CD14-positive monocyte (primary cell): ENCODE measurements at regions not wholly inside any gene's neighbourhood (a gene's known extent, or its start where the extent isn't known, plus 50 kb on each side); places are given as distances from the start of the nearest gene placed in this dataset.
A peak's percentile ranks its signal among the peaks of the same experiment; 100 is the strongest.

Experiments
- DNase-seq, 3 donors: peaks; one replicate each; pipeline ENCODE4 v3.0.0-alpha.2; 2011 to 2022
- H2AFZ ChIP-seq: 2 replicates; pipeline ENCODE4 v1.6.0; 2012; ENCODE audit warnings: mild to moderate bottlenecking, low read depth, low read length, inconsistent platforms; ENCODE audit not compliant: insufficient read depth, poor library complexity, severe bottlenecking
- H3K27ac ChIP-seq, 2 donors: 1 replicate in 1 of 2; 2 replicates in 1 of 2; pipeline ENCODE4 v1.5.1; 2012 to 2013; ENCODE audit warnings: low read length in 2 of 2, control low read depth in 1 of 2, inconsistent platforms in 1 of 2, low read depth in 1 of 2, mild to moderate bottlenecking in 1 of 2
- H3K27me3 ChIP-seq, 2 donors: one replicate each; pipeline versions ENCODE4 v1.6.0 to v1.6.1; 2011 to 2013; ENCODE audit warnings: low read length in 2 of 2; ENCODE audit not compliant: control insufficient read depth in 2 of 2, insufficient read depth in 2 of 2
- H3K36me3 ChIP-seq, 2 donors: replicated peaks in 1 of 2; 1 replicate in 1 of 2; 2 replicates in 1 of 2; pipeline versions ENCODE4 v1.5.1 to v1.6.1; 2012 to 2013; ENCODE audit warnings: low read length in 2 of 2, control low read depth in 1 of 2, inconsistent platforms in 1 of 2, mild to moderate bottlenecking in 1 of 2; ENCODE audit not compliant: insufficient read depth in 2 of 2, control insufficient read depth in 1 of 2
- H3K4me1 ChIP-seq, 2 donors: 1 replicate in 1 of 2; 2 replicates in 1 of 2; pipeline versions ENCODE4 v1.5.1 to v1.6.1; 2012 to 2013; ENCODE audit warnings: low read length in 2 of 2, control low read depth in 1 of 2, inconsistent platforms in 1 of 2, mild to moderate bottlenecking in 1 of 2, moderate library complexity in 1 of 2; ENCODE audit not compliant: insufficient read depth in 2 of 2, control insufficient read depth in 1 of 2
- H3K4me2 ChIP-seq: replicated peaks from 2 replicates; pipeline ENCODE3; 2012; ENCODE audit warnings: low read length, moderate library complexity, mild to moderate bottlenecking; ENCODE audit not compliant: poor library complexity, severe bottlenecking; ENCODE audit errors: extremely low read depth
- H3K4me3 ChIP-seq, 3 experiments: fragments of 200-600 bp in 1 of 3; sonication (generic) in 1 of 3; replicated peaks in 1 of 3; 1 replicate in 2 of 3; 2 replicates in 1 of 3; pipeline ENCODE4 v1.5.1; 2011 to 2013; ENCODE audit warnings: low read length in 3 of 3, mild to moderate bottlenecking in 3 of 3, control low read depth in 2 of 3, low read depth in 2 of 3, inconsistent platforms in 1 of 3, moderate library complexity in 1 of 3
- H3K79me2 ChIP-seq: 2 replicates; pipeline ENCODE4 v1.6.0; 2012; ENCODE audit warnings: mild to moderate bottlenecking, control low read depth, inconsistent platforms, low read length, moderate library complexity; ENCODE audit not compliant: insufficient read depth
- H3K9ac ChIP-seq: 2 replicates; pipeline ENCODE4 v1.6.0; 2017; ENCODE audit warnings: low read length, mild to moderate bottlenecking; ENCODE audit not compliant: insufficient read depth, poor library complexity, severe bottlenecking
- H3K9me3 ChIP-seq, 2 donors: replicated peaks in 1 of 2; 1 replicate in 1 of 2; 2 replicates in 1 of 2; pipeline versions ENCODE4 v1.5.1 to v1.6.1; 2012 to 2013; ENCODE audit warnings: low read length in 2 of 2, control low read depth in 1 of 2; ENCODE audit not compliant: control insufficient read depth in 1 of 2, insufficient read depth in 1 of 2
- H4K20me1 ChIP-seq: 2 replicates; pipeline ENCODE4 v1.6.0; 2012; ENCODE audit warnings: mild to moderate bottlenecking, low read length, control low read depth, moderate library complexity; ENCODE audit not compliant: insufficient read depth
- H3K27ac Mint-ChIP-seq, 7 donors: one replicate each; pipeline ENCODE4 v1.8.0; 2020; ENCODE audit warnings: mild to moderate bottlenecking in 7 of 7, mixed read lengths in 7 of 7, moderate library complexity in 6 of 7, inconsistent platforms in 2 of 7
- H3K27me3 Mint-ChIP-seq, 3 donors: one replicate each; pipeline ENCODE4 v1.8.0; 2021 to 2022; ENCODE audit warnings: low read depth in 3 of 3, mild to moderate bottlenecking in 3 of 3, mixed read lengths in 3 of 3, moderate library complexity in 3 of 3, inconsistent platforms in 1 of 3
- H3K36me3 Mint-ChIP-seq, 2 donors: one replicate each; pipeline ENCODE4 v1.8.0; 2020; ENCODE audit warnings: mixed read lengths in 2 of 2, inconsistent platforms in 1 of 2, mild to moderate bottlenecking in 1 of 2
- H3K4me1 Mint-ChIP-seq: one replicate; pipeline ENCODE4 v1.8.0; 2020; ENCODE audit warnings: mild to moderate bottlenecking, mixed read lengths
- H3K4me3 Mint-ChIP-seq, 2 donors: one replicate each; pipeline ENCODE4 v1.8.0; 2020; ENCODE audit warnings: mild to moderate bottlenecking in 2 of 2, mixed read lengths in 2 of 2, moderate library complexity in 1 of 2
- H3K9me3 Mint-ChIP-seq, 7 donors: one replicate each; pipeline ENCODE4 v1.8.0; 2020 to 2022; ENCODE audit warnings: mixed read lengths in 7 of 7, mild to moderate bottlenecking in 6 of 7, moderate library complexity in 6 of 7, inconsistent platforms in 2 of 7
- CTCF ChIP-seq: fragments of 200-600 bp; IDR thresholded peaks from one replicate; pipeline ENCODE4 v1.8.0; 2022; ENCODE audit warnings: antibody characterized with exemption, mild to moderate bottlenecking
- WGBS: methylation state at CpG from one replicate; pipeline ENCODE4 v1.1.5; 2013; ENCODE audit warnings: missing lambda C conversion rate; ENCODE audit not compliant: insufficient coverage; 5-methylcytosine and 5-hydroxymethylcytosine counted together
- intact Hi-C, 2 donors: fragments of 100-400 bp; cut with micrococcal nuclease; formaldehyde crosslinking; loops; one replicate each; pipeline versions ENCODE4 v1.15.0 to v1.15.1; 2023

- Histone ChIP-seq H3K27ac (no peak overlapping the region), H3K27me3 (no peaks in the 10 kb centered on the region), H3K4me3 (no peak overlapping the region), H3K9ac (no peak overlapping the region), H4K20me1 (no peaks in the 10 kb centered on the region), H3K36me3 (no peaks in the 10 kb centered on the region), H3K79me2 (no peaks in the 10 kb centered on the region), H3K9me3 (peaks cover 0 to under 1% of the 10 kb centered on the region in 2 donors), H3K4me2 (no peak overlapping the region), H3K4me1 (no peaks in the 10 kb centered on the region), H2AFZ (no peak overlapping the region)
- no peak for DNase-seq
- no CpG with 5 or more reads among the region's 1 CpG for WGBS
- Mint-ChIP-seq H3K4me1 (no peaks in the 10 kb centered on the region), H3K4me3 (no peak overlapping the region), H3K36me3 (no peaks in the 10 kb centered on the region), H3K9me3 (peaks cover 0 to 17% (median 2%) of the 10 kb centered on the region in 7 donors), H3K27me3 (no peaks in the 10 kb centered on the region), H3K27ac (no peak overlapping the region)
- no peak for TF ChIP-seq CTCF
- intact Hi-C loops, result no loop called here
Observed at GRCh38 chr15:23828786-23829185, 141.7 kb upstream of the NDN start.

- no peak overlapping the region for H3K4me2 ChIP-seq
- no peaks in the 10 kb centered on the region for H3K36me3 Mint-ChIP-seq
Observed at GRCh38 chr15:23835953-23836352, 148.8 kb upstream of the NDN start.

More at GRCh38 chr15:23835953-23836352, 148.8 kb upstream of the NDN start:
- no peak for DNase-seq
- Histone ChIP-seq H3K36me3 (no peaks in the 10 kb centered on the region), H3K4me3 (no peak overlapping the region), H3K27me3 (no peaks in the 10 kb centered on the region), H3K4me1 (no peaks in the 10 kb centered on the region), H3K27ac (no peak overlapping the region), H2AFZ (no peak overlapping the region), H3K9ac (no peak overlapping the region), H3K9me3 (peaks cover 3 to 5% of the 10 kb centered on the region in 2 donors), H4K20me1 (no peaks in the 10 kb centered on the region), H3K79me2 (no peaks in the 10 kb centered on the region)
- Mint-ChIP-seq H3K9me3 (peaks cover 0 to 17% (median 8%) of the 10 kb centered on the region in 7 donors), H3K27ac (peak overlapping the region in 1 of 7 donors; percentile 31), H3K4me1 (no peaks in the 10 kb centered on the region), H3K4me3 (no peak overlapping the region), H3K27me3 (no peaks in the 10 kb centered on the region)
- no CpG with 5 or more reads among the region's 2 CpGs for WGBS
- TF ChIP-seq CTCF, result no peak
- intact Hi-C loops, result no loop called here
